ENCODE measurements at regions not wholly inside any gene's neighbourhood (a gene's known extent, or its start where the extent isn't known, plus 50 kb on each side); places are given as distances from the start of the nearest gene placed in this dataset.

- H3K27ac ChIP-seq, result no peak overlapping the region
- TF ChIP-seq CTCF (IDR thresholded peaks at IDR 0.05), result no peak
- no peak overlapping the region for H3K4me3 ChIP-seq (ENCODE audit: low read depth, low read length)
- no peak overlapping the region for H3K4me2 ChIP-seq (ENCODE audit: low read length)
- no peaks in the 10 kb centered on the region for H3K27me3 ChIP-seq (ENCODE audit: control insufficient read depth, insufficient read depth, low read length)
- H2AFZ ChIP-seq, result no peak overlapping the region
- no peaks in the 10 kb centered on the region for H3K79me2 ChIP-seq
- no peaks in the 10 kb centered on the region for H3K36me3 ChIP-seq (ENCODE audit: control insufficient read depth, insufficient read depth, low read length)
- H3K9me3 ChIP-seq (ENCODE audit: control insufficient read depth, low read length), result no peaks in the 10 kb centered on the region
- peaks cover 14% of the 10 kb centered on the region for H3K4me1 ChIP-seq
- H3K9ac ChIP-seq, result no peak overlapping the region
Measured at GRCh38 chr12:75715682-75716081, 204.3 kb upstream of the KRR1 start.

- no peak overlapping the region for H2AFZ ChIP-seq
- no peak for TF ChIP-seq CTCF (IDR thresholded peaks at IDR 0.05)
- H3K79me2 ChIP-seq, result no peaks in the 10 kb centered on the region
- no peak overlapping the region for H3K4me2 ChIP-seq (ENCODE audit: low read length)
- H3K27ac ChIP-seq, result no peak overlapping the region
- no peaks in the 10 kb centered on the region for H3K36me3 ChIP-seq (ENCODE audit: control insufficient read depth, insufficient read depth, low read length)
- H3K9me3 ChIP-seq (ENCODE audit: control insufficient read depth, low read length), result no peaks in the 10 kb centered on the region
- no peaks in the 10 kb centered on the region for H3K27me3 ChIP-seq (ENCODE audit: control insufficient read depth, insufficient read depth, low read length)
- peaks cover 14% of the 10 kb centered on the region for H3K4me1 ChIP-seq
- H3K4me3 ChIP-seq (ENCODE audit: low read depth, low read length), result no peak overlapping the region
- H3K9ac ChIP-seq, result no peak overlapping the region
Measured at GRCh38 chr12:75715323-75715644, 203.9 kb upstream of the KRR1 start.

- Histone ChIP-seq H3K9ac (no peak overlapping the region), H3K4me2 (ENCODE audit: low read length) (no peak overlapping the region), H3K27me3 (ENCODE audit: control insufficient read depth, insufficient read depth, low read length) (no peaks in the 10 kb centered on the region), H3K4me1 (peaks cover 9% of the 10 kb centered on the region), H3K79me2 (no peaks in the 10 kb centered on the region), H3K27ac (no peak overlapping the region), H3K36me3 (ENCODE audit: control insufficient read depth, insufficient read depth, low read length) (no peaks in the 10 kb centered on the region), H3K9me3 (ENCODE audit: control insufficient read depth, low read length) (no peaks in the 10 kb centered on the region), H2AFZ (no peak overlapping the region), H3K4me3 (ENCODE audit: low read depth, low read length) (no peak overlapping the region)
- no peak for TF ChIP-seq CTCF (IDR thresholded peaks at IDR 0.05)
Measured at GRCh38 chr12:75714462-75715322, 203.3 kb upstream of the KRR1 start.

GRCh38 chr12:75713434-75713833 is 202.0 kb upstream of the KRR1 start:
- H3K9ac ChIP-seq, result no peak overlapping the region
- no peak overlapping the region for H3K27ac ChIP-seq
- H3K27me3 ChIP-seq (ENCODE audit: control insufficient read depth, insufficient read depth, low read length), result no peaks in the 10 kb centered on the region
- peaks cover 2% of the 10 kb centered on the region for H3K4me1 ChIP-seq
- H2AFZ ChIP-seq, result no peak overlapping the region
- H3K79me2 ChIP-seq, result no peaks in the 10 kb centered on the region
- no peaks in the 10 kb centered on the region for H3K9me3 ChIP-seq (ENCODE audit: control insufficient read depth, low read length)
- H3K4me2 ChIP-seq (ENCODE audit: low read length), result no peak overlapping the region
- H3K36me3 ChIP-seq (ENCODE audit: control insufficient read depth, insufficient read depth, low read length), result no peaks in the 10 kb centered on the region
- H3K4me3 ChIP-seq (ENCODE audit: low read depth, low read length), result no peak overlapping the region
- TF ChIP-seq CTCF (IDR thresholded peaks at IDR 0.05), result no peak

GRCh38 chr12:75712223-75712622 is 200.8 kb upstream of the KRR1 start:
- H3K36me3 ChIP-seq (ENCODE audit: control insufficient read depth, insufficient read depth, low read length), result no peaks in the 10 kb centered on the region
- no peaks in the 10 kb centered on the region for H3K27me3 ChIP-seq (ENCODE audit: control insufficient read depth, insufficient read depth, low read length)
- no peak overlapping the region for H3K4me2 ChIP-seq (ENCODE audit: low read length)
- no peaks in the 10 kb centered on the region for H3K79me2 ChIP-seq
- no peak overlapping the region for H3K9ac ChIP-seq
- no peak overlapping the region for H2AFZ ChIP-seq
- no peaks in the 10 kb centered on the region for H3K9me3 ChIP-seq (ENCODE audit: control insufficient read depth, low read length)
- no peak overlapping the region for H3K27ac ChIP-seq
- H3K4me1 ChIP-seq, result peaks cover under 1% of the 10 kb centered on the region
- no peak overlapping the region for H3K4me3 ChIP-seq (ENCODE audit: low read depth, low read length)
- no peak for TF ChIP-seq CTCF (IDR thresholded peaks at IDR 0.05)
